CD4-positive, alpha-beta T cell treated with Interleukin-4 for 1 hour (primary cell): ENCODE measurements at regions not wholly inside any gene's neighbourhood (a gene's known extent, or its start where the extent isn't known, plus 50 kb on each side); places are given as distances from the start of the nearest gene placed in this dataset.

Experiments
- DNase-seq, 2 donors: peaks; one replicate each; pipeline ENCODE4 v3.0.0-alpha.2; 2020 to 2022

DNA sequence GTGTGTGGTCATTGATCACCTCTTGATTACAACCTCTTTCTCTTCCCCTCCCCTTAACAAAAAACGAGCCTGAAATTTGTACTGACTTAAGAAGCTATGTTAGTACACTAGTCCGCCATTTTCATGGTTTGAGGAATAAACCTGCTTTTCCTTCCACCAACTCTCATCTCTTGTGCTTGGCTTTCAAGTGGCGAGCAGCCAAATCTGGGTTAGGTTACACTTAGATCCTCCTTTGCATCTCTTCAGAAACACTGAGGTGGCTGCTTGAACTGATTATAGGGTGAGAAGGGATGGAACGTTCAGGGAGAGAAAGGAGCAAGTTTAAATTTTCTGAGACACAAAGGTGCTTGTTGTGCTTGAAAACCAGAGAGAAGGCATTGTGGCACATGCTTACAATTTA is 2171.4 kb downstream of the LRRC4C start:
- no peak for DNase-seq

GRCh38 chr11:39268176-39268690 is 2191.2 kb downstream of the LRRC4C start:
- no peak for DNase-seq

DNA sequence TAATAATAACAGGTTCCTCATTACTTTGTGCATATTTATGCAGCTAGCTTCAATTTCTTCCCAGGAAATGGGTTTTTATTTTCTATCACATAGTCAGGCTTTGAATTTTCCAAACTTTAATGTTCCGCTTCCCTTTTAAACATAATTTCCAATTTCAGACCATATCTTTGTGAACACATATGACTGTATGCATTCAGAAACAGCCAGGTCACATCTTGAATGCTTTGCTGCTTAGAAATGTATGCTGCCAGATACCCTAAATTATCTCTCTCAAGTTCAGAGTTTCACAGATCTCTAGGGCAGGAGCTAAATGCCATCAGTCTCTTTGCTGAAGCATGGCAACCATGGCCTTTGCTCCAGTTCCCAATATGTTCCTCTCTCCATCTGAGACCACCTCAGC is 2203.8 kb downstream of the LRRC4C start:
- DNase-seq: no peak

GRCh38 chr11:39249566-39250365 is 2209.7 kb downstream of the LRRC4C start:
- no peak for DNase-seq

- DNase-seq: no peak
Observed at GRCh38 chr11:39247570-39248137, 2211.8 kb downstream of the LRRC4C start.

- no peak for DNase-seq
Observed at GRCh38 chr11:39239553-39239952, 2219.9 kb downstream of the LRRC4C start.

DNA sequence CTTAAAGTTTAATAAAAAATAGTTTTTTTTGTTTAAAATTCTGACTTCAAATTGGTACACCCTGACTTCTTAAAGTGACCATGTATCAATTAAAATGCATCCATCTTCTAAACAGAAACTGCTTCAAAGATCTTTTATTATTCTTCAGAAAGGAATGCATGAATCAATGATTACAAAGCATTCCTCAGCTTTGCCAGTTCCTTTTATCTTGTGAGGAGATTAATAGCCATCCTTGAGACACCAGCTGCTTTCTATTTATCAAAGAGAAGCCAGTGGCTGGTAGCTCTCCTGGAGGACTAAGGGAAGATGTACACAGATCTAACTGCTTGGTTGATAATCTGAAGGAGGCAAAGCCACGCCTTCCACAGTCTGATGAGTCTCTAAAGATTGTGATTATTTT is 2222.5 kb downstream of the LRRC4C start:
- DNase-seq: no peak

DNA sequence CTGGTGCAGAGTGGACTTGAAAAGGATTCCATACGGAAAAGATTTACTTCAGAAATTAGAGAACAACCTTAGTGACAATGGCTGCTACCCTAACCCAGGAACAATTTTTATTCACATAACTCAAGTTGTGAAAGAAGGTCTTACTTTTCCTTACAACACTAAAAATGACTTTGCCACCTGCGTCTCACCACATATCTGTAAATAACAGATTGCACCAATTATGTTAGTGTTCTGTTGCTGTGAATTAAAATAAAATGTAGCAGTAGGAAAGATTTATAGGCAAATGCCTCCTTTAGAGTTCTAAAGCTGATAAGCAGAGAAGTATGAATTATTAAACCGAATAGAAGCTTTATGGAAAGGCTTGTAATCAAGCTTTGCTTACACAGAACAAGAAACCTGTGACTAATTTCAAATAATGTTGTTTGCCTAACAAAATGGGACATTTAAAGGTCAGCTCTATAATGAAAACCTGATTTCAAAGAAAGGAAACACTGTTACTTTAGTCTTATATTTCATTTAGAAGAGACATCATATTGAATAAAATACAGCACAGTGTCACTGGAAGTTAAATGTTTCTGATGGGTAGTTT is 2237.8 kb downstream of the LRRC4C start:
- DNase-seq: no peak

DNA sequence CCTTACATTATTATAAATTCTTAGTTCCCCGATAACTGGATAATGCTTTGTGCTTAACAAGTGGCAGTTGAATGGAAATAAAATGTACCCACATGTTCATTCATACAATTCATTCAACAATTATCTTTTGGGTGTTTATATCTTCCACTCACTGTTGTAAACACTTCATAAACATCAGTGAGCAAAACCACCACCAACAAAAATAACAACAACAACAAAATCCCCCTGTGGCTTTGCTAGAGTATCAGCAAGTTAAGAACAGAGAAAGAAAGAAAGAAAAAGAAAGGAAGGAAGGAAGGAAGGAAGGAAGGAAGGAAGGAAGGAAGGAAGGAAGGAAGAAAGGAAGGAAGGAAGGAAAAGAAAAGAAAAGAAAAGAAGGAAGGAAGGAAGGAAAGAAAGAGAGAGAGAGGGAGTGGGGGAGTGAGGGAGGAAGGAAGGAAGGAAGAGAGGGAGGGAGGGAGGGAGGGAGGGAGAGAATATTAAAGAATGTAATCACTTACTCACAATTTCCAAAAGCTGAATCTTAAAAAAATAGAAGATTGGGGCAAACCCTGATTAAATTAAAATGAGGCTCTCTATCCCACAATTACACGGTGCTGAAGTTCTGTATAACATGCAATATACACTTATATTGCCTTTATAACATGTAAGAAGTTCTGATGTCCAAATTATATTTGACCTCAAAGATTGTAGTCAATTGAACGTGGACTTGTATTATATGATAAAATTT is 2238.8 kb downstream of the LRRC4C start:
- no peak for DNase-seq

GRCh38 chr11:39220069-39220468 is 2239.4 kb downstream of the LRRC4C start:
- no peak for DNase-seq

- DNase-seq: no peak
Observed at GRCh38 chr11:39209981-39210380, 2249.5 kb downstream of the LRRC4C start.

DNA sequence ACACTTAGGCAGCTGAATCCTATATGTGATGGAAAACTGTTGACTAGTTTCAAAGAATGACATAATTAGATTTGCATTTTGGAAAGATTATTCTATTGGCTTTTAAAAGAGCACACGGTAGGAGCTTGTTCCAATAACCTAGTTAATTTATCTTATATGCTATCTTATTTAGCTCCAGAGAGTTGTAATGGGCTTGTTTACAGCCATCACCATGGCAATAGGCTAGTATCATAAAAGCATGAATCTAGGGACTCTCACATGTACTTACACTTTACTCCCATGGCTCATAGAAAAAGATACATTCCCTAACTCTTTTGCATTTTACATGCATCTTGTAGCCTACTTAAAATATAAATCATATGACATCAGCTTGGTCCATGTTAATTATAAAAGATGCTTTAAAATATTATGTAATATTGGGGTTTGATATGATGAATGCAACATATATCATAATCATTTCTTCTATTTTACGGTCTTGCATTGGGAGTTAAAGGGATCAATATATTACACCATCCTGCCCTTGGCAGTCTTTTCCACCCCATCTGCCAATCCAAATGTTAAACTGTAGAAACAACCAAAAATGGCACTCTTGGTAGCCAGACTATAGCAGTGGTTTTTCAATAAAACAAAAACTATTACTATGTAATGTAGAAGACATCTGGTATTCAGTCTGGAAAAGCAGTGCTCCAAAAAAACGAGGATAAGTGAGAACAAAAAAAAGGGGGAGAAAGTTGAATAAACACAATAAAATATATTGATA is 2254.0 kb downstream of the LRRC4C start:
- DNase-seq: no peak

- DNase-seq: no peak
Observed at GRCh38 chr11:39192671-39193070, 2266.8 kb downstream of the LRRC4C start.

DNA sequence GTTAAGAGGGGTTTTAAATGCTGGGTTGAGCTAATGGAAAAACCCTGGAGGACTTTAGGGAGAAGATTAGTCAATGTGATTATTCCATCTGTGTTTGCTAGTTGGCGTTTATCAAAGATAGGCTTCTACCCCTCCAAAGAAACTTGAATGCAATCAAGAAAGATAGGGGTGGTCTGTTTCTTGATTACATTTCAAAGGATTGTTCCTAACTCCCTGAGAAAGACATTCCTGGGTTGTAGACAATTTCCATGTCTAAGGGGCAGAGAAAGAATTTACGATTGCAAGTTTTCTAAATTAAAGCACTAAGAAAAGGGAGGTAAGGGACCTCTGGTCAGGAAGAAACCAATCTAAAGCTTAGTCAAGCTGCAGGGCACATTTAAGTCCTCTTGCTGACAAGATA is 2268.7 kb downstream of the LRRC4C start:
- no peak for DNase-seq

- no peak for DNase-seq
Observed at GRCh38 chr11:39177678-39178077, 2281.8 kb downstream of the LRRC4C start.

DNA sequence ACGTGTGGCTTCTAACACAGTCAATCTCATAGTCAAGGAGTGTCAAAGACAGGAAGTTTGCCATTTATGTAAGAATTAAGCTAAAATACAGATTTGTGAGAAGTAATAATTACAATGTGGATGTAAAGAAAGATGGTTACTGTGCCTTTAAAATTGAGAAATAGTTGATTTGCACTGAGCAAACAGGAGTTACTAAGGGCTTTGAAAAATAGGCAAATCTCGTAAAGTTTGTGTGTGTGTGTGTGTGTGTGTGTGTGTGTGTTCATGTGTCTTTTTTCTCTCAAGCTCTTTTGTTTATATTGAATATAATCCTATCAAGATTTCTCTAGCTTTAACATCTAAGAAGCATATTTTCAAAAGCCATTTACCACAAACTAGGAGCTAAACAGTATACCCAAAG is 2284.5 kb downstream of the LRRC4C start:
- no peak for DNase-seq

- no peak for DNase-seq
Observed at GRCh38 chr11:39174196-39174595, 2285.3 kb downstream of the LRRC4C start.

- DNase-seq: no peak
Observed at GRCh38 chr11:39165021-39165420, 2294.4 kb downstream of the LRRC4C start.

- DNase-seq: no peak
Observed at GRCh38 chr11:39149214-39149613, 2310.2 kb downstream of the LRRC4C start.

GRCh38 chr11:39145346-39145745 is 2314.1 kb downstream of the LRRC4C start:
- DNase-seq: no peak

- DNase-seq: no peak
Observed at GRCh38 chr11:39144351-39145130, 2314.9 kb downstream of the LRRC4C start.

GRCh38 chr11:39139581-39139980 is 2319.9 kb downstream of the LRRC4C start:
- DNase-seq: no peak
